Amygdala (tissue), 56 donors: ENCODE measurements at regions not wholly inside any gene's neighbourhood (a gene's known extent, or its start where the extent isn't known, plus 50 kb on each side); places are given as distances from the start of the nearest gene placed in this dataset.
"Not testable (repeated sequence)": the region's sequence is repeated elsewhere in the genome, so short reads cannot be mapped to it uniquely, and the experiment has no call there.

Experiments used
- DNase-seq, 56 donors: peaks; one replicate each; lab custom pipeline; 2025; lab: John Stamatoyannopoulos, UW

DNA sequence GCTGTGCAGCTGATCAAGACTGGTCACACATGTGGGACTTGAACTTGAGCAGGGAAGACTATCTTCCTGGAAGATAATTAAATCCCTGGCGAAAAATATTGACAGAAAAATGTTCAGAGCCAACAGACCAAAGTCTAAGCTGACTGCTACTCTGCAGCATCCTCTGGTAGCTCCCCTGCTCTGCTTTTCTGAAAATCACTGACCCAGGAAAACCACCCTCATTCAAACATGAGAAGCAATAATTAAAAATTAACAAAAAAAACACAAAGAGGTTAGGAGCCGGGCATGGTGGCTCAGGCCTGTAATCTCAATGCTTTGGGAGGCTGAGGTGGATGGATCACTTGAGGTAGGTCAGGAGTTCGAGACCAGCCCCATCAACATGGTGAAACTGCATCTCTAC is 151.9 kb downstream of the SCG2 start:
- no peak for DNase-seq

DNA sequence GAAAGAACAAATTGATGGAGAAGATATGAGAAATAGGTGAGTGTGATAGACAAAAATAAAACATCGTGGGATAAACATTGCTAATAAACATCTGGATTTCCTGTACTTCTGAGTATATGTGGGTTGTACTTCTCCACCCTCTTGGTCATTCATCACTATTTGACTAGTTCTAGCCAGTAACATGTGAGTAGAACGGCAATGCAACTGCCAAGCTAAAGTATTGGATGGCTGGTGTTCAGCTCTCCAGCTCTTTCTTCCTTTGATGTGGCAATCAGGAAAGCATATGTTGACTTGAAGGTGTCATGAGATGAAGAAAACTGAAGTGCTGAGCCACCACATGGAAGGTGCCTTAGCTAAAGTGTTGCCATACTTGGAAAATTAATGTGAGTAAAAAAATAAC is 144.9 kb downstream of the SCG2 start:
- no peak for DNase-seq

DNA sequence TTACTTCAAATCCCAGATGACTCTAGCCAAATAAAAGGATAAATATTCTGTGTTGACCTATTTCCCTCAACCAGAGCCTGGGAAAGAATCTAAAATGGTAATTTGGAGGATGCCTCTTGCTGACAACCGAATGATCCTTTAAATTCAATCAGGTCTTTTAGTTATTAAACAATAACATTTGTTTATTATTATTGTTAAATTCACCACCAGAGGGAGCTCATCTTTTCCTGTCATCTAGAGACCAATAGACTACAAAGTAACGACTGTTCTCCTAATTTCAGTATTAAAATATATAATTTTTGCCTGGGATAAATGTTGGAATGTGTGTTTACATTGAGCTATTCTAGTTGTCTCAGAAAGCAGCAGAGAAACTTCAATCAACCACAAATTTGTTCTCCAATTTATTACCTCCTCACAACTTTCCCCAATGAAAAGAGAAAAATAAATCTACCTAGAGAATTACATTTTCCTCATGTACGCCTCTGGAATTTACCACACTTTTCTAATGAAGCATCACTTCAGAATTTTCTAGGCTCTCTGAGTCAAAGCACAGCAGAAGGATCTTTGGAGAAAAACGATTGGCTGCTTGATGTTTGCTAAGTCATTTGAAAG is 142.7 kb downstream of the SCG2 start:
- no peak for DNase-seq

DNA sequence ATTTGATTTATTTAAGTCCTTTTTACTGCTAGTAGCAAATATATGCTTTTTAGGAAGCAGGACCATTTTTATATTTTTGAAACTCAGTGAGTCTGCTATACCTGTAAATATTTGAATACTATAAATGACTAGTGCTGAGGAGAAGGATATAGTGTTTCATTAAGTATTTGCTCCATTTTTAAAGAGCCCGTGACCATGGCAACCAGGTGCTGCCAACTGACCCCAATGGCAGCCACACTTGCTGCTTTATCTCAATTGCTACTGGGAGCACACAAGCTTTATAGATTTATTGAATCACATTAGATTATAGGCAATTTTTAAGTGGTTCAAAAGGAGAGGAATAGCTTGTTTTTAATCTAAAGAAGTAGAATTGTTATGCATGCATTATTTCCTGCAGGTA is 142.0 kb downstream of the SCG2 start:
- no peak for DNase-seq

DNA sequence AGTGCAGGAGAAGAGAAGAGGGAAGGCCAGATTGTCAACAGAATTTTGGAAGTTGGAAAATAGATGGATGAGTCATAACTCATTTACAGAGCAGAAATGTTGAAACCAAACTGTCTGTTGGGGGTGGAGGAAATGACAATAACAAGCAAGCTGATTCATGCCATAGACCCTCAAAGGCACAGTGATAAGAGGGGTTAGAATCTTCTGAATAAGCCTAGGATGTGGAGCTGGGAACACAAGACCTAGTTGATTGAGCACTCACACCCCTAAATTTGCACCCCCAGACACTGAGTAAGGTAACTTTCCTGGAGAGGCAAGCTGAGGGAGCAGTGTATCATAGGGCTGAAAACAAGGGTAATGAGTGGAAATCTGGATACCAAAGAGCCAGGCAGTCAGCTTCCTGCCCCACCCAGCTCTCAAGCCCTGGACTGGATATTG is 141.4 kb downstream of the SCG2 start:
- no peak for DNase-seq

DNA sequence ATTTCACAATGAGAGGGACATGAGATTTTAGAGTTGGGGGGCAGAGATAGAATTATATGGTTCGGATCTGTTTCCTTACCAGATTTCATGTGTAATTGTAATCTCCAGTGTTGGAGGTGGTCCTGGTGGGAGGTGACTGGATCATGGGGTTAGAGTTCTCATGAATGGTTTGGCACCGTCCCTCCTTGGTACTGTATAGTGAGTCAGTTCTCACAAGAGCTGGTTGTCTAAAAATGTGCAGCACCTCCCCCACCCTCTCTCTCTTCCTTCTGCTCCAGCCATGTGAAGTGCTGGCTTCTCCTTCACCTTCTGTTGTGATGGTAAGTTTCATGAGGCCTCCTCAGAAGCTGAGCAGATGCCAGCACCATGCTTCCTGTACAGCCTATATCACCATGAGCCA is 138.1 kb downstream of the SCG2 start:
- DNase-seq, result no peak

DNA sequence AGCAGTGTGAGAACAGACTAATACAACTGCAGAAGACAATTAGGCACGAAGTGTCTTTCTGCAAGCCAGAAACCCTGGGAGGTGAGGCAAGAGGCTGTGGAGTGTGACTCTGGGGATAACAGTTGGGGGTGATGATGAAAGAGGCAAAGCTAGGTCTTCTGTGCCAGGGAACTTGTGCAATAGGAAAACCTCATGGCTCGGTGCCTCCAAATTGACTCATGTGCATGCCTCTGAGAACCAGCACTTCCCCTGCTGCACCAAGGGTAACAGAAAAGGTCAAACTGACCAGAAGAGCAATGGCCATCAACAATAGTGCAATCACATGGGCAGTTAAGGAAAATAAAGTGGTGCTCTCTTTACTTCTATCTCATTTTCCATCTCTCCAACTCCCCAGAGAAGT is 136.4 kb downstream of the SCG2 start:
- peak in 5 of 56 donors; percentile 7 to 30 (median 10) for DNase-seq

DNA sequence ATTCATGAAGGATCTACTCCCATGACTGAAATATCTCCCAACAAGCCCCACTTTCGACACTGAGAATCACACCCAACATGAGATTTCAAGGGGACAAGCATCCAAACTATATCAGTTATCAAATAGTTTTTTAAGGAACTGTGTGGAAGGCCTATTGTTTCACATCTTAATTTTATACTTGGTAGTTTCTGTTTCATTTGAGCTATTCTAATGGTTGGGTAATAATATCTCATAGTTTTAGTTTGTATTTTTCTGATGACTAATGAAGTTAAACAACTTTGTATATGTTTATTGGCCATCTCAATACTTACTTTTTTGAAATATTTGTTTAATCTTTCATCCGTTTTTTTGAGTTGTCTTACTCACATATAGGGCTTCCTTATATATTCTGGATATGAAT is 135.0 kb downstream of the SCG2 start:
- DNase-seq, result no peak

DNA sequence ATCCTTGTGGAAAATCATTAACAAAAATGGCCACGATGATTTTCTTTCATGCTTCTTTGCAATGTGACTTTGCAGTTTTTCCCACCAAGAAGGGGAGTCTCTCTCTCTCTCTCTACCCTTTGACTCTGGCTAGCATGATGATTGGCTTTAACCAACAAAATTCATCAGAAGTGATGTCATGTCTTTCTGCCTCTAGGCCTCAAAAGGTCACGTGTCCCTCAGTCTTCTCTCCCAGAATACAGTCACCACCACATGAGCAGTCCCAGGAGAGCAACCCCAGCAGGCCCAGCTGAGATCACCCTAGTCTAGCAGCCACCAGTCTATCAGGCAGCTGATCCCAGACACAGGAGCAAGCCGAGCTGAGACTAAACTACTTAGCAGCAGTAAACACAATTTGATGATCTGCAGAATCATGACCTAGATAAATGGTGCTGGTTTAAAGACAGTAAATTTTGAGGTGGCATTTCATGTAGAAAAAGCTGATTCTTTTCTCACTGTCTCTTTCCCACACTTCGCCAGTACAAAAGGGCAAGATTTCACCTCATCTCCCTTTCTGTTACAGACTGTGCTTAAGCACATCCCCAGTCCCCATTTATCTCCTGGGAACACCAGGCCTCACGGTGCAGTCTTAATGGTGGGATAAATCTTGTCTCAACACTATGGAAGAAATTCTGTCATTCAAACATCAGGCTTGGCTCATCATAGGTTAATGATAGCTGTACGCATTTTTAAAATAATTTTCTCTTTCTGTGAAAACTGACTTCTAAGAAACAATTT is 132.7 kb downstream of the SCG2 start:
- DNase-seq, result no peak

DNA sequence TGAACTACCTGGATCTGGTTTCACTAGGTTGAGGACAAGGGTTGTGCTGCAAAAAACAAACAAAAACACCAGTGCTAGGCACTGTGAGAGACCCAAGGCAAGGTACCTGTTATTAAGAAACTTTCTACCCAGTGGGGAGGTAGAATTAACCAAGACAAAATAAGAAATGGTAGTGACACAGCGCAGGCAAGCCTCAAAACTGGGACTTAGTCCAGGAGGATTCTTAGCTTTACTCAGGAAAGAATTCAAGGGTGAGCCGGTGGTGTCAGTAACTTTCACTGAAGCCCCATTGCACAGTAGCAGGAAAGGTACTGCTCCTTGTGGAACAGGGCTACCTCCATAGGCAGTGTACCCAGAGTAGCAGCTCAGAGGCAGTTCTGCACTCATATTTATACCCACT is 131.6 kb downstream of the SCG2 start:
- DNase-seq, result no peak

DNA sequence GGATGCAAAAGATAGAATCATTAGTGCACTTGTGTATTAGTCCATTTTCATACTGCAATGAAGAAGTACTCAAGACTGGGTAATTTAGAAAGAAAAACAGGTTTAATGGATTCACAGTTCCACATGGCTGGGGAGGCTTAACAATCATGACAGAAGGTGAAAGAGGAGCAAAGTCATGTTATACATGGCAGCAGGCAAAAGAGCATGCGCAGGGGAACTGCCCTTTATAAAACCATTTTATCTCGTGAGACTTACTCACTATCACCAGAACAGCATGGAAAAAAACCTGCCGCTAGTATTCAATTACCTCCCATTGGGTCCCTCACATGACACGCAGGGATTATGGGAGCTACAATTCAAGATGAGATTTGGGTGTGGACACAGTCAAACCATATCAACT is 129.4 kb downstream of the SCG2 start:
- DNase-seq, result no peak

DNA sequence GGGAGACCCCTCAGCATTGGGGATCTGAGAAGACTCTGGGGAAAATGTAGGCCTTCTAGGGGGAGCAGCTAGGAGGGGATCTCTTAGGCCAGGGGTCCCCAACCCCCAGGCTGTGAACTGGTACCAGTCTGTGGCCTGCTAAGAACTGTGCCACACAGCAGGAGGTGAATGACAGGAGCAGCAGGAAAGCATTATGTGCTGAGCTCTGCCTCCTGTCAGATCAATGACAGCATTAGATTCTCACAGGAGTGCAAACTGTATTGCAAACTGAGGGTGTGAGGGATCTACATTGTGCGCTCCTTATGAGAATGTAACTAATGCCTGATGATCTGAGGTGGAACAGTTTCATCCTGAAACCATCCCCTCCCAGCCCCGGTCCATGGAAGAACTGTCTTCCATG is 127.3 kb downstream of the SCG2 start:
- no peak for DNase-seq

DNA sequence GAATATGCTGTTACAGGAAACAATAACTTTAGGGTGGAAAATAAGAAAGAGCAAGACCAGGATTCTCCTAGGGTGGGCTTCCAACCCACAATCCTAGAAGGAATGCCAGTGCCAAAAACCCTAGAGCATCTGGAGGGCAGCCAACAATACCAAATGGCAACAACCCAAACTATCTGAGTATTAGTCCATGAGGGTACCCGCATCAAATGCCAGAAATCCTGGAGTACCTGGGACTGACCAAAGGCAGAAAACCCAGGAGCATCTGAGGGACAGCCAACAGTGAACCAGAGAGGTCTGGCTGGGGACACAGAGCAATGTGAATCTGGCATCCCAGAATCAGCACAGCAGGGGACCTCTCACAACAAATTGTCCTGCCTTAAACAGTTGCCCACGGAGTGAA is 126.3 kb downstream of the SCG2 start:
- DNase-seq, result no peak

DNA sequence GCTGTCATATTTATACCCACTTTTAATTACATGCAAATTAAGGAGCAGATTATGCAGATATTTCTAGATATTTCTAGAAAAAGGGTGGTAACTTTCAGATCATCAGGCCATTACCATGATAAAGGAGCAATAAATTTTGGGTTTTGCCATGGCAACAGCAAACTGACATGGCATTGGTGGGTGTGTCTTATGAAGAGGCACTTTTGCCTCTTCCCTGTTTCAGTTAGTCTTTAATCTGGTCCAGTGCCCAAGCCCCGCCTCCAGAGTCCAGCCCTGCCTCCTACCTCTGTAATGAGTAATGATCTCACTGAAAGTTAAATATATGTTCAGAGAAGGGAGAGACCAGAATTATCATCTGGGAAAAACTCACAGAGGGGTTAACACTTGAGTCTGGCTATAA is 124.8 kb downstream of the SCG2 start:
- DNase-seq, result no peak

DNA sequence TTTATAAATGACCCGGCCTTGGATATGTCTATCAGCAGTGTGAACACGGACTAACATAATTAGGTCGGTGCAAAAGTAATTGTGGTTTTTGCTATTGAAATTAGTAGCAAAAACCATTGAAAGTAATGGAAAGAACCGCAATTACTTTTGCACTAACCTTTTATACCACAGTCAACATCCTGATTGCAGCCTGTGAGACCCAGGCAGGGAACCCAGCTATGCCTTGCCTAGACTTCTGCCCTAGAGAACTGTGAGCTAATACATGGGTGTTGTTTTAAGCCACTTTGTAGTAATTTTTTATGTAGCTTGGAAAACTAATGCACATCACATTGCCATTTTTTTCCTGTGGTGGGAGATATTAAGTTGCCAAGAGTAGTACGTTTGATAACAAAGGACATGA is 120.7 kb downstream of the SCG2 start:
- no peak for DNase-seq

DNA sequence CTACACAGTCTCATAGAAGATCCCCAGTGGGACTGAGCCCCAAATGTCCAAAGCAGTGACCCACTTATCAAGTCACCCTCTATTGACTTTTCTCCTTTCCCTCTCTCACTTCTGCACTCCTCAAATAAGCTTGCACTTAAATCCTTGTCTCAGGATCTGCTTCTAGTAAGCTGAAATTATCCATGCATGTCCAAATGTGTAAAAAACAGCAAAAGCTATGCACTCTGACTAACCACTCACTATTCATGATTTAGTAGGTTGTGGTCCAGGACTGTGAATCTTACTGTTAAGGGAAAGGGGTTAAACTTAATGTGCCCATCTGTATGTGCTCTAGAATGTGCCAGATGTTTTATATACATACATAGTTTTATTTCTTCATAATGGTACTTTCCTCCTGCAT is 115.4 kb downstream of the SCG2 start:
- DNase-seq, result no peak

DNA sequence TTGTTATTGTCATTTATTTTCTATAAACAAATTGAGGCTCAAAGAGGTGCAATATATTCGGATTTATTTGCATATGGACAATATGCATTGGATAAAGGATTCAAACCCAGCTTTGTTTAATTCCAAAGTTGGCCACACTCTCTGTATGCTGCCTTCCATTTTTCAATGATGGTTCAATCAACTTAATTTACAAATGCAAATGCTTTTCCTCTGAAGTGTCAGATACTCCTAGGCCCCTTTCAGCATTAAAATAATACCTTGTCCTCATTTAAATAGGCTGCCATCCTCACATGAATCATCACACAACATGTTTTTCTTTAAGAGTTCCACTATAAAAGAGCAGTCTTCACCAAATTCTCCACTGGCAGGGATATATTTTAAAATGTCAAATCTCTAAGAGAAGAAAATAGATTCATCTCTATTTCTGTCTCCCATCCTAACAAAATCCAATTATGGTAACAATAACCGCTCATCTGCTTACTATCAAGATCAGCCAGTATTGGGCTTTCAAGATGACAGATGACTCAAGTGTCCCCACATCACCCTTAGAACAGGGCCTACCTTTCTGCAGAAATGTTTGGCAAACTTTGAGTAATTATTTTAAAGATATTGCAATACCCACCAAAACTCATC is 114.8 kb downstream of the SCG2 start:
- no peak for DNase-seq

DNA sequence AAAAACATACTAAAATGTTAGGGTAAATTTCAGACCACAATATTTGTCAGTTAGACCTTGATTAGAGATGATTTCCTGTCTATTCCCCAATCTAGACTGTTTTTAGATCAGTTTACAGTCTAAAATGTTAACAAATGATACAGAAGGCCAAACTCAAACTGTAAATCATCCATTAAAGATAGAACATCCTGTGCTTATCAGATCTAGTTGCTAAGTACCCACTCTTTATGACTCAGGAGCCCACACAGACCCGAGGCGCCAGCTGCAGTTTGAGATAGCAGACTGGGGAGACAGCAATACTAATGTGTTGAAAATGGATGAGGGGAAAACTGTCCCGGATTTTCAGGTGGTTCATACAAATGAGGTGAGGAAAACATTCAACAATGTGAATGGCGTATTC is 113.3 kb downstream of the SCG2 start:
- DNase-seq, result peak in 19 of 56 donors; percentile 1 to 37 (median 6)

DNA sequence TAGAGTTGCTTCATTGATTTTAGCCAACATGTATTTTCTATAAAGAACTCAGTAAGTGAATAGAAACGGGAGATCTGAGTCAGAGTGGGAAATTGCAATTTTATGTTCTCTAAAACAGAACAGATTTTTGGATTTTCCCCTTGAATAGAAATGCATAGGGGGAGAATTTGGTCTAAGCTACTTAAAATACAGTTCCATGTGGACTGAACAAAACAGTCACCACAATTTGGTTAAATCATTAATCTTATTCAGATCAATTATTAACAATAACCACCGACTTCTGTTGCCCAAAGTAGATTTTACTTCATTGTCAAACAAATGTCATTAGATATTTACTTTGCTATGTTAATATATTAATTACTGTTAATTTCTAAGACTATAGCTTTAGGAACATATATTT is 107.7 kb downstream of the SCG2 start:
- DNase-seq, result no peak

DNA sequence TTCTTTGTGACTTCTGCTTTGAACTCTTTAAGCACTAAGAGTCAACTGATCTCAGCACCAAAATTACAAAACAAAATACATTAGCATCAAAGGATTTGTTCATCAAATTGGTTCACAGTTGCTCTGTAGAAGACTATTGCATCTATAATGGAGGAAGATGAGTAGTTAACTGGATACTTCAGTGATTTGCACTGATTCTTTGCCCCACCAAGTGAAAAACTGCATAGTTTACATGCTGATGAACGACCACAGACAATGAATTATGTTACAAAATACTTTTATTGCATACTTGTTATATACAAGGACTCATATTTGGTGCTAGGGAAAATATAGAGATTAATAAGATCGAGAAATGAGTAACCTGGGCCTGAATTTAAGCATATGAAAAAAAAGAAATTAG is 107.2 kb downstream of the SCG2 start:
- no peak for DNase-seq

DNA sequence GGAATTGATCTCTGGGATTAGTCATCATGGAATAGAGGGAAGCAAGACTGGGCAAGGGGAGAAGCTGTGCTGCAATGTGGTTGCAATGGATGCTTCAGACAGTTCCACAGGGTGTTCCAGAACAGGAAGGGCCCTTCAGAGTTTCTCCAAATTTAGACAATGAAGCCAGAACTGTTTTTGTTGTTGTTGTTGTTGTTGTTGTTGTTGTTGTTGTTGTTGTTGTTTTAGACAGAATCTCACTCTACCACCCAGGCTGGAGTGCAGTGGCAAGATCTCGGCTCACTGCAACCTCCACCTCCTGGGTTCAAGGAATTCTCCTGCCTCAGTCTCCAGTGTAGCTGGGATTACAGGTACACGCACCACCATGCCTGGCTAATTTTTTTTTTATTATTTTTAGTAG is 105.3 kb downstream of the SCG2 start:
- DNase-seq, result not testable (repeated sequence)

DNA sequence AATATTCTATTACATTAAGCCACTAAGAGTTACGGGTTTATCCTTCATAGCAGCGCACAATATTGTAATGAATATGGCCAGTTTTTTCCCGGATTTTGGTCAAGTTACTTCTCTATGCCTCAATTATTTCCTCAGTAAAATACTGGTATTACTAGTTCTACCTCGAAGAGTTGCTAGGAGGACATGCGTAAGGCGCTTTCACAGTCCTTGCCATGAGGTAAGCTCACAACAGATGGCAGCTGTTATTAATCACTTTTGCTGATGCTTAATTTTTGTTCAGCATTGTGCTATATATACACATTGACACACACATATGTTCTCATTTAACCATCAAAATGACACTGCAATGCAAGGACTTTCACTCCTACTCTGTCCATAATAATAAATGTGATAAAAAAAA is 101.5 kb downstream of the SCG2 start:
- DNase-seq, result no peak
